Spleen (tissue), 7 donors: ENCODE measurements at regions not wholly inside any gene's neighbourhood (a gene's known extent, or its start where the extent isn't known, plus 50 kb on each side); places are given as distances from the start of the nearest gene placed in this dataset.

ENCODE experiments used
- CTCF ChIP-seq, 11 experiments: fragments of 200-600 bp in 7 of 11; fragments of 450-650 bp in 4 of 11; sonication (generic) in 4 of 11; IDR thresholded peaks in 8 of 11; conservative IDR thresholded peaks in 3 of 11; 1 replicate in 7 of 11; 2 replicates in 4 of 11; pipeline versions ENCODE4 v1.4.0 to v1.8.0; 2016 to 2021; ENCODE audit warnings: antibody characterized with exemption in 11 of 11, inconsistent platforms in 4 of 11, mild to moderate bottlenecking in 1 of 11
- POLR2A ChIP-seq, 3 donors: fragments of 450-650 bp; IDR thresholded peaks; one replicate each; pipeline ENCODE4 v1.5.1; 2017; ENCODE audit warnings: antibody characterized with exemption in 3 of 3, mild to moderate bottlenecking in 1 of 3
- POLR2AphosphoS5 ChIP-seq, 3 donors: sonication (generic); formaldehyde crosslinking; IDR thresholded peaks; one replicate each; pipeline ENCODE4 v1.5.1; 2017; ENCODE audit warnings: antibody characterized with exemption in 3 of 3
- donor health status: DM: no; HTN: no; CAD: no; lungs with moderate emphysema.
- donor health status: DM: no; HTN: no; CAD: no.
- donor health status: DM: no; HTN: no; CAD: no.

- TF ChIP-seq POLR2AphosphoS5 (IDR thresholded peaks at IDR 0.05) (no peak), CTCF (IDR thresholded peaks at IDR 0.05 in 8 of 11, conservative IDR thresholded peaks at IDR 0.05 in 3 of 11) (no peak), POLR2A (IDR thresholded peaks at IDR 0.05) (no peak)
These were observed 671.4 kb downstream of the GALC start for GRCh38 chr14:87321548-87321947.
